ENCODE measurements at regions not wholly inside any gene's neighbourhood (a gene's known extent, or its start where the extent isn't known, plus 50 kb on each side); places are given as distances from the start of the nearest gene placed in this dataset.

GRCh38 chr3:170752571-170753155, 117.3 kb downstream of the RPL22L1 start:
- no peak for DNase-seq (ENCODE audit: low read depth)

- DNase-seq (ENCODE audit: low read depth), result no peak
These were observed 118.1 kb downstream of the RPL22L1 start for GRCh38 chr3:170751899-170752293.

GRCh38 chr3:170751083-170751898, 118.7 kb downstream of the RPL22L1 start:
- DNase-seq (ENCODE audit: low read depth), result no peak

- DNase-seq (ENCODE audit: low read depth), result no peak
These were observed 119.5 kb downstream of the RPL22L1 start for GRCh38 chr3:170750478-170750830.

- no peak for DNase-seq (ENCODE audit: low read depth)
These were observed 120.1 kb downstream of the RPL22L1 start for GRCh38 chr3:170749765-170750477.

GRCh38 chr3:170749185-170749584, 120.8 kb downstream of the RPL22L1 start:
- DNase-seq (ENCODE audit: low read depth), result no peak

GRCh38 chr3:170746175-170746942, 123.6 kb downstream of the RPL22L1 start:
- DNase-seq (ENCODE audit: low read depth), result no peak

GRCh38 chr3:170745211-170745718, 124.7 kb downstream of the RPL22L1 start:
- no peak for DNase-seq (ENCODE audit: low read depth)

GRCh38 chr3:170741756-170742529, 128.1 kb downstream of the RPL22L1 start:
- DNase-seq (ENCODE audit: low read depth), result no peak

GRCh38 chr3:170740726-170741591, 129.0 kb downstream of the RPL22L1 start:
- DNase-seq (ENCODE audit: low read depth), result no peak

GRCh38 chr3:170740285-170740684, 129.7 kb downstream of the RPL22L1 start:
- DNase-seq (ENCODE audit: low read depth), result no peak

GRCh38 chr3:170739410-170739809, 130.6 kb downstream of the RPL22L1 start:
- DNase-seq (ENCODE audit: low read depth), result no peak

- DNase-seq (ENCODE audit: low read depth), result no peak
These were observed 131.2 kb downstream of the RPL22L1 start for GRCh38 chr3:170738766-170739165.

- DNase-seq (ENCODE audit: low read depth), result no peak
These were observed 132.4 kb downstream of the RPL22L1 start for GRCh38 chr3:170737498-170738162.

GRCh38 chr3:170735821-170736220, 134.2 kb downstream of the RPL22L1 start:
- no peak for DNase-seq (ENCODE audit: low read depth)

- DNase-seq (ENCODE audit: low read depth), result no peak
These were observed 135.3 kb downstream of the RPL22L1 start for GRCh38 chr3:170734735-170735065.

GRCh38 chr3:170734043-170734734, 135.8 kb downstream of the RPL22L1 start:
- no peak for DNase-seq (ENCODE audit: low read depth)

- DNase-seq (ENCODE audit: low read depth), result no peak
These were observed 137.2 kb downstream of the RPL22L1 start for GRCh38 chr3:170732660-170733245.

GRCh38 chr3:170731281-170731680, 138.7 kb downstream of the RPL22L1 start:
- DNase-seq (ENCODE audit: low read depth), result no peak
